Esophagus squamous epithelium (tissue), 4 donors: ENCODE measurements at regions not wholly inside any gene's neighbourhood (a gene's known extent, or its start where the extent isn't known, plus 50 kb on each side); places are given as distances from the start of the nearest gene placed in this dataset.

Source experiments
- POLR2A ChIP-seq, 4 donors: fragments of 450-650 bp; IDR thresholded peaks; one replicate each; pipeline ENCODE4 v1.6.1; 2017; ENCODE audit warnings: antibody characterized with exemption in 4 of 4, mild to moderate bottlenecking in 4 of 4, moderate library complexity in 3 of 4
- TF ChIP-seq, protein P1 (sequence below), 6 experiments: fragments of 450-650 bp in 4 of 6; fragments of 200-600 bp in 2 of 6; sonication (generic) in 2 of 6; IDR thresholded peaks; one replicate each; pipeline ENCODE4 v1.5.1; 2016 to 2019; ENCODE audit warnings: antibody characterized with exemption in 6 of 6, mild to moderate bottlenecking in 4 of 6, moderate library complexity in 4 of 6

- TF ChIP-seq, protein P1, sequence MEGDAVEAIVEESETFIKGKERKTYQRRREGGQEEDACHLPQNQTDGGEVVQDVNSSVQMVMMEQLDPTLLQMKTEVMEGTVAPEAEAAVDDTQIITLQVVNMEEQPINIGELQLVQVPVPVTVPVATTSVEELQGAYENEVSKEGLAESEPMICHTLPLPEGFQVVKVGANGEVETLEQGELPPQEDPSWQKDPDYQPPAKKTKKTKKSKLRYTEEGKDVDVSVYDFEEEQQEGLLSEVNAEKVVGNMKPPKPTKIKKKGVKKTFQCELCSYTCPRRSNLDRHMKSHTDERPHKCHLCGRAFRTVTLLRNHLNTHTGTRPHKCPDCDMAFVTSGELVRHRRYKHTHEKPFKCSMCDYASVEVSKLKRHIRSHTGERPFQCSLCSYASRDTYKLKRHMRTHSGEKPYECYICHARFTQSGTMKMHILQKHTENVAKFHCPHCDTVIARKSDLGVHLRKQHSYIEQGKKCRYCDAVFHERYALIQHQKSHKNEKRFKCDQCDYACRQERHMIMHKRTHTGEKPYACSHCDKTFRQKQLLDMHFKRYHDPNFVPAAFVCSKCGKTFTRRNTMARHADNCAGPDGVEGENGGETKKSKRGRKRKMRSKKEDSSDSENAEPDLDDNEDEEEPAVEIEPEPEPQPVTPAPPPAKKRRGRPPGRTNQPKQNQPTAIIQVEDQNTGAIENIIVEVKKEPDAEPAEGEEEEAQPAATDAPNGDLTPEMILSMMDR (IDR thresholded peaks at IDR 0.05): no peak
- no peak for TF ChIP-seq POLR2A (IDR thresholded peaks at IDR 0.05)
Observed at GRCh38 chr4:145278341-145279121, 98.1 kb upstream of the OTUD4 start.
